Keratinocyte (primary cell): ENCODE measurements at regions not wholly inside any gene's neighbourhood (a gene's known extent, or its start where the extent isn't known, plus 50 kb on each side); places are given as distances from the start of the nearest gene placed in this dataset.

Source experiments
- DNase-seq: peaks from one replicate; pipeline ENCODE4 v3.0.0-alpha.2; 2011; ENCODE audit warnings: low read depth, missing footprints, low spot score
- FAIRE-seq: peaks from 2 replicates; lab custom pipeline; 2011; peaks lifted over from hg19 to GRCh38; lab: Jason Lieb, UNC
- H2AFZ ChIP-seq: 2 replicates; pipeline ENCODE4 v1.6.0; 2012; ENCODE audit warnings: low read length, control low read depth, inconsistent platforms; ENCODE audit not compliant: control insufficient read depth
- H3K27ac ChIP-seq: 2 replicates; pipeline ENCODE4 v1.5.1; 2011; ENCODE audit warnings: low read length; ENCODE audit not compliant: control insufficient read depth, insufficient read depth
- H3K27me3 ChIP-seq: 3 replicates; pipeline ENCODE4 v1.6.0; 2011; ENCODE audit warnings: low read length; ENCODE audit not compliant: control insufficient read depth, insufficient read depth; ENCODE audit errors: extremely low read depth
- H3K36me3 ChIP-seq, 2 experiments: 2 replicates in 1 of 2; 3 replicates in 1 of 2; pipeline ENCODE4 v1.5.1; 2011; ENCODE audit warnings: low read length in 2 of 2, mild to moderate bottlenecking in 1 of 2; ENCODE audit not compliant: control insufficient read depth in 2 of 2, insufficient read depth in 2 of 2; ENCODE audit errors: extremely low read depth in 1 of 2
- H3K4me1 ChIP-seq: 3 replicates; pipeline ENCODE4 v1.5.1; 2011; ENCODE audit warnings: low read length; ENCODE audit not compliant: control insufficient read depth, insufficient read depth; ENCODE audit errors: extremely low read depth
- H3K4me2 ChIP-seq: 3 replicates; pipeline ENCODE4 v1.6.0; 2011; ENCODE audit warnings: low read depth, low read length; ENCODE audit not compliant: control insufficient read depth, insufficient read depth; ENCODE audit errors: extremely low read depth
- H3K4me3 ChIP-seq, 3 experiments: fragments of 200-600 bp in 1 of 3; sonication (generic) in 1 of 3; 2 replicates in 2 of 3; 3 replicates in 1 of 3; pipeline ENCODE4 v1.5.1; 2011 to 2016; ENCODE audit warnings: low read length in 3 of 3, mild to moderate bottlenecking in 3 of 3, control low read depth in 2 of 3, inconsistent platforms in 1 of 3, low read depth in 1 of 3, mixed read lengths in 1 of 3, mixed run types in 1 of 3, moderate library complexity in 1 of 3; ENCODE audit not compliant: control insufficient read depth in 2 of 3, insufficient read depth in 2 of 3; ENCODE audit errors: extremely low read depth in 1 of 3
- H3K79me2 ChIP-seq: 2 replicates; pipeline ENCODE4 v1.6.0; 2012; ENCODE audit warnings: low read length; ENCODE audit not compliant: control insufficient read depth, insufficient read depth
- H3K9ac ChIP-seq: 3 replicates; pipeline ENCODE4 v1.6.0; 2011; ENCODE audit warnings: low read length; ENCODE audit not compliant: control insufficient read depth, insufficient read depth; ENCODE audit errors: extremely low read depth
- H3K9me1 ChIP-seq: 3 replicates; pipeline ENCODE4 v1.6.0; 2011; ENCODE audit warnings: low read length; ENCODE audit not compliant: control insufficient read depth, insufficient read depth; ENCODE audit errors: extremely low read depth
- H3K9me3 ChIP-seq: 2 replicates; pipeline ENCODE4 v1.5.1; 2012; ENCODE audit warnings: low read depth, low read length; ENCODE audit not compliant: control insufficient read depth
- H4K20me1 ChIP-seq: 3 replicates; pipeline ENCODE4 v1.6.0; 2011; ENCODE audit warnings: low read length; ENCODE audit not compliant: control insufficient read depth, insufficient read depth; ENCODE audit errors: extremely low read depth
- CTCF ChIP-seq, 3 experiments: IDR thresholded peaks in 1 of 3; conservative IDR thresholded peaks in 1 of 3; optimal IDR thresholded peaks in 1 of 3; 2 replicates in 2 of 3; 3 replicates in 1 of 3; pipeline versions ENCODE3 to v1.5.1; 2011; ENCODE audit warnings: low read length in 3 of 3, mild to moderate bottlenecking in 3 of 3, moderate library complexity in 2 of 3, control low read depth in 1 of 3, inconsistent platforms in 1 of 3; ENCODE audit not compliant: insufficient read depth in 2 of 3; ENCODE audit errors: extremely low read depth in 1 of 3
- EZH2 ChIP-seq: IDR thresholded peaks from one replicate; pipeline ENCODE4 v1.6.1; 2012; ENCODE audit warnings: inconsistent platforms, mild to moderate bottlenecking, low read length, moderate library complexity
- dilution Hi-C: fragments of 300-500 bp; cut with MboI; formaldehyde crosslinking; loops from one replicate; pipeline ENCODE4 v1.7.0; 2020; ENCODE audit warnings: low sequenced_read_pairs; ENCODE audit not compliant: extremely low pct_ligation_motif_present

- H2AFZ ChIP-seq, result no peak overlapping the region
- no peak overlapping the region for H3K4me2 ChIP-seq
- no peaks in the 10 kb centered on the region for H3K9me3 ChIP-seq
- H3K4me1 ChIP-seq, result no peaks in the 10 kb centered on the region
- H3K27me3 ChIP-seq, result peaks cover 11% of the 10 kb centered on the region
- no peaks in the 10 kb centered on the region for H3K79me2 ChIP-seq
- dilution Hi-C loops, result no loop called here
- no peak for FAIRE-seq
- no peak overlapping the region for H3K9ac ChIP-seq
- H3K27ac ChIP-seq, result no peak overlapping the region
- TF ChIP-seq CTCF (optimal IDR thresholded peaks at IDR 0.05 in 1 of 3, IDR thresholded peaks at IDR 0.05 in 1 of 3, conservative IDR thresholded peaks at IDR 0.05 in 1 of 3; ENCODE audit: extremely low read depth in 1 of 3, insufficient read depth in 2 of 3, low read length in 3 of 3), result peak in 2 of 3 experiments; percentile 18 to 35
- TF ChIP-seq EZH2, result no peak
- no peaks in the 10 kb centered on the region for H3K36me3 ChIP-seq
- no peak for DNase-seq
- H4K20me1 ChIP-seq, result no peaks in the 10 kb centered on the region
- no peaks in the 10 kb centered on the region for H3K9me1 ChIP-seq
- H3K4me3 ChIP-seq, result no peak overlapping the region
Measured at GRCh38 chr19:30696514-30696913, 324.3 kb downstream of the ZNF536 start.

GRCh38 chr19:30695171-30695875 is 323.1 kb downstream of the ZNF536 start:
- dilution Hi-C loops, result no loop called here
- no peaks in the 10 kb centered on the region for H3K9me3 ChIP-seq
- H3K27me3 ChIP-seq, result peaks cover 18% of the 10 kb centered on the region
- H3K4me3 ChIP-seq, result no peak overlapping the region
- H3K79me2 ChIP-seq, result no peaks in the 10 kb centered on the region
- FAIRE-seq (no peak), DNase-seq (no peak)
- H3K4me2 ChIP-seq, result no peak overlapping the region
- no peaks in the 10 kb centered on the region for H3K9me1 ChIP-seq
- H3K9ac ChIP-seq, result no peak overlapping the region
- H3K36me3 ChIP-seq, result no peaks in the 10 kb centered on the region
- no peak overlapping the region for H2AFZ ChIP-seq
- H3K4me1 ChIP-seq, result no peaks in the 10 kb centered on the region
- H4K20me1 ChIP-seq, result no peaks in the 10 kb centered on the region
- no peak overlapping the region for H3K27ac ChIP-seq
- TF ChIP-seq CTCF (optimal IDR thresholded peaks at IDR 0.05 in 1 of 3, IDR thresholded peaks at IDR 0.05 in 1 of 3, conservative IDR thresholded peaks at IDR 0.05 in 1 of 3; ENCODE audit: extremely low read depth in 1 of 3, insufficient read depth in 2 of 3, low read length in 3 of 3), result no peak
- no peak for TF ChIP-seq EZH2
